ENCODE measurements at regions not wholly inside any gene's neighbourhood (a gene's known extent, or its start where the extent isn't known, plus 50 kb on each side); places are given as distances from the start of the nearest gene placed in this dataset.

GRCh38 chr6:105804000-105804399 lies 282.1 kb upstream of the PRDM1 start:
- intact Hi-C loops (cut with micrococcal nuclease) = no loop called here
- Histone ChIP-seq H2AFZ (ENCODE audit: insufficient read depth, low read depth, low read length, poor library complexity, severe bottlenecking) (no peak overlapping the region), H3K36me3 (replicated peaks in 1 of 2; ENCODE audit: control insufficient read depth in 1 of 2, insufficient read depth in 2 of 2, low read length in 2 of 2) (no peaks in the 10 kb centered on the region), H3K4me2 (replicated peaks; ENCODE audit: extremely low read depth, low read length, poor library complexity, severe bottlenecking) (no peak overlapping the region), H3K9ac (ENCODE audit: insufficient read depth, low read length, poor library complexity, severe bottlenecking) (no peak overlapping the region), H3K27ac (ENCODE audit: low read depth in 1 of 2, low read length in 2 of 2) (no peak overlapping the region), H4K20me1 (ENCODE audit: insufficient read depth, low read length) (no peaks in the 10 kb centered on the region), H3K4me1 (ENCODE audit: control insufficient read depth in 1 of 2, insufficient read depth in 2 of 2, low read length in 2 of 2) (peaks cover 11 to 17% of the 10 kb centered on the region in 2 donors), H3K4me3 (replicated peaks in 1 of 3; ENCODE audit: low read depth in 2 of 3, low read length in 3 of 3) (no peak overlapping the region), H3K79me2 (ENCODE audit: insufficient read depth, low read length) (no peaks in the 10 kb centered on the region), H3K27me3 (ENCODE audit: control insufficient read depth in 2 of 2, insufficient read depth in 2 of 2, low read length in 2 of 2) (no peaks in the 10 kb centered on the region), H3K9me3 (replicated peaks in 1 of 2; ENCODE audit: control insufficient read depth in 1 of 2, insufficient read depth in 1 of 2, low read length in 2 of 2) (no peaks in the 10 kb centered on the region)
- no peaks in the 10 kb centered on the region for H3K36me3 Mint-ChIP-seq
- no peak for TF ChIP-seq CTCF (IDR thresholded peaks at IDR 0.05)
- no peak overlapping the region for H3K27ac Mint-ChIP-seq
- peaks cover 14% of the 10 kb centered on the region for H3K4me1 Mint-ChIP-seq
- H3K4me3 Mint-ChIP-seq = no peak overlapping the region
- WGBS (ENCODE audit: insufficient coverage) = no CpG with 5 or more reads among the region's 1 CpG
- H3K9me3 Mint-ChIP-seq = peaks cover 0 to 1% (median 0%) of the 10 kb centered on the region in 7 donors
- H3K27me3 Mint-ChIP-seq (ENCODE audit: low read depth in 3 of 3) = no peaks in the 10 kb centered on the region
- no peak for DNase-seq

DNA sequence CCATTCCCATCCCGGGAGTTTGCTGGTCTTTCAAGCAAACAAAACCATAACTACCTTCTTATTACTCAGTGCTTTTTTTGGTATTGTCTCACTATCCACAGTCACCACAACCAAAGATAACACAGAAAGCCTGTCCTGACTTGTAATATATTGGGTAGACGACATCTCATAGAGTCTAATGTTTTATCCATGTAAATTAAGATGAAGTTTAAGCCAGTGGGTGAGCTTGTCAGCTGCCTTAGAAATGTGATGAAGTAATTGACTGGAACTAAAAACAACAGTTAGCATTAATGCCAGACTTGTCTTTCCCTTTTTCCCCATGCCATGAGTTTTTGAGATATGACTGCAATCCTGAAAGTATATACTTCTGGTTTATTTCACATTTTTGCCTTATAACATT lies 282.7 kb upstream of the PRDM1 start:
- intact Hi-C loops (cut with micrococcal nuclease) = no loop called here
- no peak overlapping the region for H3K4me2 ChIP-seq (replicated peaks; ENCODE audit: extremely low read depth, low read length, poor library complexity, severe bottlenecking)
- no peak overlapping the region for H3K27ac ChIP-seq (ENCODE audit: low read depth in 1 of 2, low read length in 2 of 2)
- H3K27me3 Mint-ChIP-seq (ENCODE audit: low read depth in 3 of 3) = no peaks in the 10 kb centered on the region
- peaks cover 0 to 1% (median 0%) of the 10 kb centered on the region in 7 donors for H3K9me3 Mint-ChIP-seq
- H3K4me1 Mint-ChIP-seq = peaks cover 13% of the 10 kb centered on the region
- no peaks in the 10 kb centered on the region for H3K36me3 ChIP-seq (replicated peaks in 1 of 2; ENCODE audit: control insufficient read depth in 1 of 2, insufficient read depth in 2 of 2, low read length in 2 of 2)
- no CpG with 5 or more reads among the region's 2 CpGs for WGBS (ENCODE audit: insufficient coverage)
- H3K4me3 Mint-ChIP-seq = no peak overlapping the region
- H4K20me1 ChIP-seq (ENCODE audit: insufficient read depth, low read length) = no peaks in the 10 kb centered on the region
- H3K27ac Mint-ChIP-seq = no peak overlapping the region
- no peaks in the 10 kb centered on the region for H3K9me3 ChIP-seq (replicated peaks in 1 of 2; ENCODE audit: control insufficient read depth in 1 of 2, insufficient read depth in 1 of 2, low read length in 2 of 2)
- H2AFZ ChIP-seq (ENCODE audit: insufficient read depth, low read depth, low read length, poor library complexity, severe bottlenecking) = no peak overlapping the region
- no peaks in the 10 kb centered on the region for H3K79me2 ChIP-seq (ENCODE audit: insufficient read depth, low read length)
- no peak for TF ChIP-seq CTCF (IDR thresholded peaks at IDR 0.05)
- no peaks in the 10 kb centered on the region for H3K36me3 Mint-ChIP-seq
- peaks cover 11 to 17% of the 10 kb centered on the region in 2 donors for H3K4me1 ChIP-seq (ENCODE audit: control insufficient read depth in 1 of 2, insufficient read depth in 2 of 2, low read length in 2 of 2)
- no peak overlapping the region for H3K4me3 ChIP-seq (replicated peaks in 1 of 3; ENCODE audit: low read depth in 2 of 3, low read length in 3 of 3)
- no peak for DNase-seq
- no peak overlapping the region for H3K9ac ChIP-seq (ENCODE audit: insufficient read depth, low read length, poor library complexity, severe bottlenecking)
- H3K27me3 ChIP-seq (ENCODE audit: control insufficient read depth in 2 of 2, insufficient read depth in 2 of 2, low read length in 2 of 2) = no peaks in the 10 kb centered on the region
